Lower lobe of right lung (tissue), 2 donors: ENCODE measurements at regions not wholly inside any gene's neighbourhood (a gene's known extent, or its start where the extent isn't known, plus 50 kb on each side); places are given as distances from the start of the nearest gene placed in this dataset.

Experiments used
- ATAC-seq, 2 donors: fragments of 200-7000 bp; cut with Tn5 transposase; one replicate each; pipeline ENCODE4 v1.9.1; 2020 to 2022; ENCODE audit warnings: mild to moderate bottlenecking in 2 of 2, moderate library complexity in 2 of 2
- DNase-seq: peaks from one replicate; pipeline ENCODE4 v3.0.0-alpha.2; 2020
- H3K27ac ChIP-seq: fragments of 200-600 bp; one replicate; pipeline ENCODE4 v1.8.0; 2022
- H3K27me3 ChIP-seq: fragments of 200-600 bp; one replicate; pipeline ENCODE4 v1.8.0; 2022; ENCODE audit warnings: low read depth
- H3K36me3 ChIP-seq: fragments of 200-600 bp; one replicate; pipeline ENCODE4 v1.8.0; 2022; ENCODE audit warnings: mild to moderate bottlenecking
- H3K4me1 ChIP-seq: fragments of 200-600 bp; one replicate; pipeline ENCODE4 v1.8.0; 2022
- H3K4me3 ChIP-seq: fragments of 200-600 bp; one replicate; pipeline ENCODE4 v1.8.0; 2022; ENCODE audit warnings: mild to moderate bottlenecking
- H3K9me3 ChIP-seq: fragments of 200-600 bp; one replicate; pipeline ENCODE4 v1.8.0; 2022
- CTCF ChIP-seq: fragments of 200-600 bp; IDR thresholded peaks from one replicate; pipeline ENCODE4 v1.8.0; 2022; ENCODE audit warnings: antibody characterized with exemption, mild to moderate bottlenecking
- intact Hi-C: fragments of 100-400 bp; cut with DNase I; formaldehyde crosslinking; loops from one replicate; pipeline ENCODE4 v1.11.0; 2022
- donor health status: DM: no; HTN: yes; CAD: no; lungs with severe emphysema.

GRCh38 chr14:104357689-104358527 is 219.5 kb downstream of the KIF26A start:
- intact Hi-C loops: no loop called here
- no peaks in the 10 kb centered on the region for H3K36me3 ChIP-seq
- ATAC-seq (no peak), DNase-seq (peak; percentile 33)
- no peak overlapping the region for H3K27ac ChIP-seq
- TF ChIP-seq CTCF: no peak
- H3K4me3 ChIP-seq: no peak overlapping the region
- H3K4me1 ChIP-seq: no peaks in the 10 kb centered on the region
- no peaks in the 10 kb centered on the region for H3K9me3 ChIP-seq
- H3K27me3 ChIP-seq: peaks cover 17% of the 10 kb centered on the region

- no peaks in the 10 kb centered on the region for H3K9me3 ChIP-seq
- no peaks in the 10 kb centered on the region for H3K36me3 ChIP-seq
- intact Hi-C loops: no loop called here
- TF ChIP-seq CTCF: no peak
- ATAC-seq (no peak), DNase-seq (peak; percentile 39)
- H3K27me3 ChIP-seq: peaks cover 12% of the 10 kb centered on the region
- no peak overlapping the region for H3K27ac ChIP-seq
- H3K4me3 ChIP-seq: no peak overlapping the region
- H3K4me1 ChIP-seq: no peaks in the 10 kb centered on the region
Measured at GRCh38 chr14:104358528-104359300, 220.3 kb downstream of the KIF26A start.

- intact Hi-C loops: no loop called here
- no peak for ATAC-seq
Measured at GRCh38 chr14:104359301-104359968, 220.1 kb upstream of the C14orf180 start.

GRCh38 chr14:104359969-104360442 is 219.6 kb upstream of the C14orf180 start:
- no peak overlapping the region for H3K4me3 ChIP-seq
- no peak for ATAC-seq
- peak; percentile 30 for DNase-seq
- no peaks in the 10 kb centered on the region for H3K36me3 ChIP-seq
- TF ChIP-seq CTCF: no peak
- H3K27ac ChIP-seq: no peak overlapping the region
- intact Hi-C loops: no loop called here
- peaks cover 9% of the 10 kb centered on the region for H3K27me3 ChIP-seq
- no peaks in the 10 kb centered on the region for H3K9me3 ChIP-seq
- H3K4me1 ChIP-seq: no peaks in the 10 kb centered on the region

More at GRCh38 chr14:104359301-104359968, 220.1 kb upstream of the C14orf180 start:
- H3K36me3 ChIP-seq: no peaks in the 10 kb centered on the region
- H3K27me3 ChIP-seq: peaks cover 9% of the 10 kb centered on the region
- no peak for TF ChIP-seq CTCF
- peak; percentile 39 for DNase-seq
- H3K4me3 ChIP-seq: no peak overlapping the region
- H3K9me3 ChIP-seq: no peaks in the 10 kb centered on the region
- H3K4me1 ChIP-seq: no peaks in the 10 kb centered on the region
- no peak overlapping the region for H3K27ac ChIP-seq

- Histone ChIP-seq H3K4me1 (no peaks in the 10 kb centered on the region), H3K9me3 (no peaks in the 10 kb centered on the region), H3K27ac (no peak overlapping the region), H3K4me3 (no peak overlapping the region), H3K27me3 (peaks cover 9% of the 10 kb centered on the region), H3K36me3 (no peaks in the 10 kb centered on the region)
- no peak for DNase-seq
- TF ChIP-seq CTCF: no peak
- intact Hi-C loops: no loop called here
- ATAC-seq: no peak
Measured at GRCh38 chr14:104360501-104360900, 219.1 kb upstream of the C14orf180 start.
